Right kidney (tissue), 1 donor: ENCODE measurements at regions not wholly inside any gene's neighbourhood (a gene's known extent, or its start where the extent isn't known, plus 50 kb on each side); places are given as distances from the start of the nearest gene placed in this dataset.
"Not testable (repeated sequence)": the region's sequence is repeated elsewhere in the genome, so short reads cannot be mapped to it uniquely, and the experiment has no call there.

Experiments used
- DNase-seq: peaks from one replicate; pipeline ENCODE4 v3.0.0-alpha.2; 2016

GRCh38 chr15:53212785-53213184 lies 422.6 kb upstream of the ONECUT1 start:
- no peak for DNase-seq

- DNase-seq, result no peak
Measured at GRCh38 chr15:53210653-53211052, 420.5 kb upstream of the ONECUT1 start.

- no peak for DNase-seq
Measured at GRCh38 chr15:53209396-53210042, 419.4 kb upstream of the ONECUT1 start.

- no peak for DNase-seq
Measured at GRCh38 chr15:53208751-53209150, 418.6 kb upstream of the ONECUT1 start.

GRCh38 chr15:53203454-53203853 lies 413.3 kb upstream of the ONECUT1 start:
- no peak for DNase-seq

GRCh38 chr15:53202876-53203275 lies 412.7 kb upstream of the ONECUT1 start:
- DNase-seq, result no peak

GRCh38 chr15:53197426-53197839 lies 407.3 kb upstream of the ONECUT1 start:
- peak; percentile 43 for DNase-seq

- no peak for DNase-seq
Measured at GRCh38 chr15:53196788-53197187, 406.7 kb upstream of the ONECUT1 start.

GRCh38 chr15:53196242-53196641 lies 406.1 kb upstream of the ONECUT1 start:
- DNase-seq, result no peak

GRCh38 chr15:53193149-53193548 lies 403.0 kb upstream of the ONECUT1 start:
- DNase-seq, result no peak

GRCh38 chr15:53189860-53190259 lies 399.7 kb upstream of the ONECUT1 start:
- no peak for DNase-seq

GRCh38 chr15:53183449-53183848 lies 393.3 kb upstream of the ONECUT1 start:
- not testable (repeated sequence) for DNase-seq

- no peak for DNase-seq
Measured at GRCh38 chr15:53171571-53171970, 381.4 kb upstream of the ONECUT1 start.

- DNase-seq, result no peak
Measured at GRCh38 chr15:53166684-53167201, 376.6 kb upstream of the ONECUT1 start.

GRCh38 chr15:53165988-53166683 lies 376.0 kb upstream of the ONECUT1 start:
- DNase-seq, result no peak

- no peak for DNase-seq
Measured at GRCh38 chr15:53160092-53160704, 370.1 kb upstream of the ONECUT1 start.

- no peak for DNase-seq
Measured at GRCh38 chr15:53159458-53159857, 369.3 kb upstream of the ONECUT1 start.

GRCh38 chr15:53158995-53159394 lies 368.9 kb upstream of the ONECUT1 start:
- no peak for DNase-seq

- no peak for DNase-seq
Measured at GRCh38 chr15:53133255-53133850, 343.2 kb upstream of the ONECUT1 start.

- no peak for DNase-seq
Measured at GRCh38 chr15:53130943-53131342, 340.8 kb upstream of the ONECUT1 start.

GRCh38 chr15:53129121-53129904 lies 339.2 kb upstream of the ONECUT1 start:
- DNase-seq, result no peak

- no peak for DNase-seq
Measured at GRCh38 chr15:53128652-53129051, 338.5 kb upstream of the ONECUT1 start.
